ENCODE measurements at regions not wholly inside any gene's neighbourhood (a gene's known extent, or its start where the extent isn't known, plus 50 kb on each side); places are given as distances from the start of the nearest gene placed in this dataset.

GRCh38 chr10:91344117-91344856 lies 65.9 kb upstream of the HECTD2 start:
- TF ChIP-seq EZH2 (IDR thresholded peaks at IDR 0.05; ENCODE audit: low read depth, unreplicated experiment): no peak
- TF ChIP-seq CTCF (conservative IDR thresholded peaks at IDR 0.05; ENCODE audit: low read depth in 2 of 2): no peak
- no peak for TF ChIP-seq NANOG (IDR thresholded peaks at IDR 0.05; ENCODE audit: borderline replicate concordance)
- TF ChIP-seq STAT1 (IDR thresholded peaks at IDR 0.05; ENCODE audit: unreplicated experiment): no peak
- TF ChIP-seq ETS1 (IDR thresholded peaks at IDR 0.05): no peak
- no peak for TF ChIP-seq REST (IDR thresholded peaks at IDR 0.05; ENCODE audit: unreplicated experiment)
- TF ChIP-seq POLR2AphosphoS5 (IDR thresholded peaks at IDR 0.05; ENCODE audit: low read depth): no peak
- TF ChIP-seq EZH2phosphoT487 (IDR thresholded peaks at IDR 0.05; ENCODE audit: unreplicated experiment): no peak
- no peak for TF ChIP-seq ZNF331 (CRISPR knock-in tag; IDR thresholded peaks at IDR 0.05; ENCODE audit: low read depth)
- no peak for TF ChIP-seq JUNB (IDR thresholded peaks at IDR 0.05; ENCODE audit: unreplicated experiment)
- no peak for TF ChIP-seq ZNF114 (CRISPR knock-in tag; IDR thresholded peaks at IDR 0.05)

All from GM23338 (cell line).